ENCODE measurements at regions not wholly inside any gene's neighbourhood (a gene's known extent, or its start where the extent isn't known, plus 50 kb on each side); places are given as distances from the start of the nearest gene placed in this dataset.

DNA sequence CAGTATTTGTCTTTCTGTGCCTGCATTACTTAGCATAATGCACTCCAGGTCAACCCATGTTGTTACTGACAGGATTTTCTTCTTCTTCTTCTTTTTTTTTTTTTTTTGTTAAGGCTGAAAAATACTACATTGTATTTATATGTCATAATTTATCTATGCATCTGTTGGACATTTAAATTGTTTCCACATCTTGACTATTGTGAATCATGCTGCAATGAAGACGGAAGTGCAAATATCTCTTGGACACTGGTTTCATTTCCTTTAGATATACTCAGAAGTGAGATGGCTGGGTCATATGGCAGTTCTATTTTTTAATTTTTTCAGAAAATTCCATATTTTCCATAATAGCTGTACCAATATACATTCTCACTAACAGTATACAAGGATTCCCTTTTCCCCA lies 272.7 kb upstream of the PMFBP1 start:
- TF ChIP-seq, protein P1, sequence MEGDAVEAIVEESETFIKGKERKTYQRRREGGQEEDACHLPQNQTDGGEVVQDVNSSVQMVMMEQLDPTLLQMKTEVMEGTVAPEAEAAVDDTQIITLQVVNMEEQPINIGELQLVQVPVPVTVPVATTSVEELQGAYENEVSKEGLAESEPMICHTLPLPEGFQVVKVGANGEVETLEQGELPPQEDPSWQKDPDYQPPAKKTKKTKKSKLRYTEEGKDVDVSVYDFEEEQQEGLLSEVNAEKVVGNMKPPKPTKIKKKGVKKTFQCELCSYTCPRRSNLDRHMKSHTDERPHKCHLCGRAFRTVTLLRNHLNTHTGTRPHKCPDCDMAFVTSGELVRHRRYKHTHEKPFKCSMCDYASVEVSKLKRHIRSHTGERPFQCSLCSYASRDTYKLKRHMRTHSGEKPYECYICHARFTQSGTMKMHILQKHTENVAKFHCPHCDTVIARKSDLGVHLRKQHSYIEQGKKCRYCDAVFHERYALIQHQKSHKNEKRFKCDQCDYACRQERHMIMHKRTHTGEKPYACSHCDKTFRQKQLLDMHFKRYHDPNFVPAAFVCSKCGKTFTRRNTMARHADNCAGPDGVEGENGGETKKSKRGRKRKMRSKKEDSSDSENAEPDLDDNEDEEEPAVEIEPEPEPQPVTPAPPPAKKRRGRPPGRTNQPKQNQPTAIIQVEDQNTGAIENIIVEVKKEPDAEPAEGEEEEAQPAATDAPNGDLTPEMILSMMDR (IDR thresholded peaks at IDR 0.05 in 4 of 5, conservative IDR thresholded peaks at IDR 0.05 in 1 of 5) = no peak
- no peak for TF ChIP-seq POLR2A (IDR thresholded peaks at IDR 0.05)
